GM21737 (cell line): ENCODE measurements at regions not wholly inside any gene's neighbourhood (a gene's known extent, or its start where the extent isn't known, plus 50 kb on each side); places are given as distances from the start of the nearest gene placed in this dataset.
"Not testable (repeated sequence)": the region's sequence is repeated elsewhere in the genome, so short reads cannot be mapped to it uniquely, and the experiment has no call there.

Experiments used
- ATAC-seq: cut with Tn5 transposase; IDR thresholded peaks from one replicate; pipeline ENCODE4 v1.9.1; 2021; ENCODE audit warnings: mild to moderate bottlenecking, moderate library complexity; ENCODE audit not compliant: unreplicated experiment

DNA sequence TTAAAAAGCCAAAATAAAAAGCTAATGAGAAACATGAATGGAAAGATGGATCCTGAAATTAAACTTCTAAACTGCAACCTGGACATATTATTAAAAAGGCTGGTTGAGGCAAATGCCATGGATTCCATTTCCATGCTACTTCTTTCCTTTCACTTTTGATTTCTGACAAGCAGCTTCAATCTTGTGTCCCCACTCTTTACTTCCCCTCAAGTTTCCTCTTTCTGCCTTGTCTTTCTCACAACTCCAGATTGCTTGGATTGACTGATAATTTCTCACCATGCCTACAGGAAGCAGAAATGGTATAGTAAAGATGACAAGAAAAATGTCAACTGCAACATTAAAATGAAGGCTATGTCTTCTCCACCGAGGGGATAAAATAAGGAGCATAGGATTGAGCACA is 1136.7 kb downstream of the TUSC7 start:
- ATAC-seq: no peak

DNA sequence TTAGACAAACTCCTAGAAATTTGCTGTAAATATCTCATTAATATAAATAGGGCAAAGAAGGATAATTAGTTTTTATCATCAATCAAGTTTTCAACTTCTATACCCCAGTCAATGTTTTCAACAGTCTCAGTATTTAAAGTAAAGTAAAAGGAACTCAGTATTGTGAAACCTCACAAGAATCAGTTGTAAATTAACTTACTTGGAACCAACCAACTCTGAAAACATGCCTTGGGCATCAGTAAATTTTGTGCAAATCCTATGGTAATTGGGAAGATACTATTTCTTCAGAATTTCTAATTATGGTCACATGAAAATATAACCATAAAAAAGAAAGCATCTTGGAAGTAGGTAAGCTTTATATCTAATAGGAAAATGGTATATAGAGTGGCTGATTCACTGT is 1139.0 kb downstream of the TUSC7 start:
- no peak for ATAC-seq

GRCh38 chr3:117853923-117854668 is 1144.5 kb downstream of the TUSC7 start:
- ATAC-seq: no peak

- no peak for ATAC-seq
Observed at GRCh38 chr3:117856354-117856753, 1146.8 kb downstream of the TUSC7 start.

GRCh38 chr3:117863146-117863545 is 1153.6 kb downstream of the TUSC7 start:
- ATAC-seq: no peak

DNA sequence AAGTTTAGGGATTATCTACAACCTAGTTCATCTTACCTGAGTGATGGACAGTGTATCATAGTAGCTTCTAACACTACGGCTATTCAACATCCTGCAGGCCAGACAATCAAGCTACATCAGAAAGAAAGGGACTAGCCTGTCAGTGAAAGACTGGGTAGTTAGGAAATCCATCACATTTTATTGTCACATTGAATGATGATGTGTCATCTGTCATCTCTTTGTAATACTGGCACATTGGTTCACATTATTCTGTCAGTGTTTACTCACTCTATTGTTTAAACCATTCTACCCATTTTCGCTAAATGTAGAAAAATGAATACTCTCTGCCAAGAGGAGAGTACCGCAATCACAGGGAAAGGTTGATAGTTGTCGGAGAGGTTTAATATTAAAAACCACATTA is 1155.8 kb downstream of the TUSC7 start:
- ATAC-seq: no peak

DNA sequence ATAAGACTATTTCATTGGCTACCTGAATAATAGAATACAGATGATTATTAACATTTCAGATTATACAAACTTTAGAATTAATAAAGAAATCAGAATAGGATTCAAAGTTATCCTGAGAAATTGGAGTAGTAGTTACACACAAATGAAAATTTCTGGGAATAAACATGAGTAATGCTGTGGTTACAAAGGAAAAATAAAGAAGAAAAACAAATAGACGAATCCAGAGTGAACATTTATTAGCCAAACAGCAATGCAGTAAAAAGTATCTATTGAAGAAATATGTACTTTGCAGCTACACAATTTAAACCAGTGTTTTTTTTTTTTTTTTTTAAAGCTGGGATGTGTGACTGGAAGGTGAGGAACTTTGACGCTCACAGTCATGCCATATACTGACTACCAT is 1159.2 kb downstream of the TUSC7 start:
- ATAC-seq: no peak

DNA sequence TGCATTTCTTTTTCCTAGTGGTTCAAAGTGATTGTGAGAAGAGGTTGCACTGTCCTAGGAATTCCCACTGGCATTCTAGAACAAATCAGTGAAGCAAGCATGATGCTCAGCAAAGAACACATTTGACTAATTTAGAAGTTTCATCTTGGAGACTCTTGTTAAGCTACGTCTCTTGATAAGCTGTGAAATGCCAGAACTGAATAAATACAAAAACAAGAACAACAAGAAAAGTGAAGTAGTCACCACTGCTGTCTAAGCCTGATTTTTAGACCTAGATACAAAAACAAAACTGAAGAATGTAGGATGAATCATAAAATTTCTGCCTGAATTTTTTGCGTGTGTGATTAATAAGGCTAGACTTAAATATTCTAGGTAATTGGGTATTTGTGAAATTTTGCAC is 1162.4 kb downstream of the TUSC7 start:
- no peak for ATAC-seq

DNA sequence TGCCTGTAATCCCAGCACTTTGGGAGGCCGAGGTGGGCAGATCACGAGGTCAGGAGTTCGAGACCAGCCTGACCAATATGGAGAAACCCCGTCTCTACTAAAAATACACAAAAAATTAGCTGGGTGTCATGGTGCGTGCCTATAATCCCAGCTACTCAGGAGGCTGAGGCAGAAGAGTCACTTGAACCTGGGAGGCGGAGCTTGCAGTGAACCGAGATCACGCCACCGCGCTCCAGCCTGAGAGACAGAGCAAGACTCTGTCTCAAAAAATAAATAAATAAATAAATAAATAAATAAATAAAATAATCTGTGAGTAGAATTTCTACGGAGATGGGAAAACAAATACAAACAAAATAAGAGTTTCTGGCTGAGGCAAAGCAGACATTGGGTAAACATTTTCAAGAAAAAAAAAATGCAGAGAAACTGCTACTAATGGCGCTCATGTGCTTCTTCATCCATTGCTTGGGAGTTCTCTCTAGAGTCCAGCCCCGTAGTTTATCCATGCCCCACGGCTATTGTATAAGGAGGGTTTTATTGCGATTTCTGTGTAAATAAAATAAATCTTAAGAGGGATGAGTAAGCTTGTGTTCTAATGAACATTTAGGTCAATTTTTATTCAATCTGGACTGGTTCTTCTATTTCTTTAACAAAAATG is 1161.9 kb downstream of the IGSF11 start:
- not testable (repeated sequence) for ATAC-seq

GRCh38 chr3:117873249-117873600 is 1161.4 kb downstream of the IGSF11 start:
- ATAC-seq: no peak

GRCh38 chr3:117874028-117874690 is 1160.5 kb downstream of the IGSF11 start:
- no peak for ATAC-seq

DNA sequence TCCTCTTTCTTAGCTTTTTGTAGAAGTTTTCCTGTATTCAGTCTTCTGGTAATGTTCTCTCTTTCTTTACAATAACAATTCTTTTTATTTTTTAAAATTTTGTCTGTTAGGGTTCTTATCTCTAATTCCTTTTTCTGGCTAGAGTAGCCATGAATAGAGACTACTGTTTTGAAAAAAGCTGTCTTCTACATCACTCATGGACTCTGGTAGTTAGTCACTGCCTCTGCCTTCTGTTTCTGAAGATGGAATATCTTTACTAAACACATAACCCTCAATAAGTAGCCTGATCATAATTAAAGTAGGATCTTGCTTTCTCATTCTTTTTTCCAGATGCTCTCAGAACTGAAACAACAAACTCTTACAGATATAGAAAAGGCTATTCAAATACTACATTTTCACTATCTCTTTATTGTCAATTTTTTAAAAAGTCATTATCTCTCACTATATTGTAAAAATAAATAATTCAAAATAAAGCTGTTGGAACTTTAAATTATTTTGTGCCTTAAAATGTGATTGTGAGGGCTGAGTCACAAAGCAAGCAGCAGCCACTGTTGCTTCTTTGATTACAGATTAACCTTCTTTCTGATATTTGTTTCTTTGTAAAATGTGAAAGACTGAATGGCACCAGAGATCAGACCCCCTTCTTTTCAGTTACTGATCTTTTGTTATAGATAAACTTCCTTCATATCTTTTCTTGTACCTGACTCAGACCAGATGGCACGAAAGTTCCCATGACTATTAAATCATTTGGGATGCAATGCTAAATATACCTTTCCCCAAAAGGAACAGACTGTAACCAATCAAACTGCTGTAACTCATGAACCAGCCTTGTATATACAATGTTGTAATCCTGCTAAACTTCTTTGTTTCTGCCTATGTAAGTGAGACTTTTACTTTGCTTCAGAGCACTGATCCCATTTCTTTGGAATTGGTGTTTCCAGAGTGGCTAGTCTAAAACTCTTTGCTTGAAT is 1159.5 kb downstream of the IGSF11 start:
- no peak for ATAC-seq

GRCh38 chr3:117875887-117876286 is 1158.8 kb downstream of the IGSF11 start:
- ATAC-seq: no peak

- no peak for ATAC-seq
Observed at GRCh38 chr3:117880638-117881037, 1154.0 kb downstream of the IGSF11 start.

DNA sequence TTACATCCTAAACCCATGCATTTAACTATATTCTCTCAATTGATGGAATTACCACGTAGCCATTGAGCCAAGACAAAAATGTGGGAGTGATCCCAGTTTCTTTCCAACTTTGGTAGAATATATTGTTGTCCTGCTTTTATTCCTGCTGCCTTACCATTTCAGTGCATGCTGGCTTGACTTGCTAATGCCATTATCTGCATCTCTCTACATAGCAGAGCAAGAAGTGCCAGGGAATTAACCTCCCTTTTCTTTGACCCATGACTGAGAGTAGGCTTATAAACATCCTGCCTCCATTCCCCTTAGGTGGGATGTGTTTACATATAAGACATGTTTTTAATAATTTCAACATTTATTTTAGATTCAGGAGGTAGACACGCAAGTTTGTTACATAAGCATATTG is 1153.4 kb downstream of the IGSF11 start:
- no peak for ATAC-seq

DNA sequence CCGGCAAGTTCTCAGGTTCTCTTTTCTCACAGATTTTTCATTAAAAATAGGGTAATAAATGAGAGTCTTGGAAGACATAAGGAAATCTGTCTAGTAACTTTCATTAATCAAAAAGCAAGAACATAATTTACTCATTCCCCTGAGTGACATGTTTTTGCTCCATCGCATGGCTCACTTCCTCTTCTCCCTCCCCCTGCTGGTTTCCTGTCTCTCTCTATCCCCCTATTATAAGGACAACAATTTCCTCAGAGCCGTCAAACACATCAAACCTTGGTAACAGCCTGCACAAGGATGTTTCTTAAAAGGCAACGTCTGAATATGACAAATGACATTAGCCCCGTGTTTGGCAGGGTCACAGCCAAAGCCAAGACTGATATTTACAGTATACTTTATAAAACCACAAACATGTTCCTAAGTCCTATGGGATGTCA is 1149.6 kb downstream of the IGSF11 start:
- no peak for ATAC-seq

- ATAC-seq: no peak
Observed at GRCh38 chr3:117886147-117886546, 1148.5 kb downstream of the IGSF11 start.

DNA sequence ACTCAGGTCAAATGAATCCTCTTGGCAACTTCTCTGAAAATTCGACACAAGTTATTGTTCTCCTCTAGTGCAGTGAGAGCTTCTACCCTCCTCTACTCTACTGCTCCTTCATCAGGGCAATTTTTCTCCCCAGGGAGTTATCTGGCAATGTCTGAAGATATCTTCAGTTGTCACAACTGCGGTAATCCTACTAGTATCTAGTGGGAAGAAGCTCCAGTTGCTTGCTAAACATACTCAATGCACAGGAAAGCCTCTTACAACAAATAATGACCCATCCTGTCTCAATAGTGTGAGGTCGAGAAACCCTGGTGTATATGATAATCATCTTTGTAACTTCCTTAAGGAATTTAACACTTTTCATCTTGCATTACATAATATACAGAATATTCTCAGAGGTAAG is 1147.6 kb downstream of the IGSF11 start:
- ATAC-seq: no peak

- ATAC-seq: no peak
Observed at GRCh38 chr3:117887901-117888300, 1146.7 kb downstream of the IGSF11 start.

- ATAC-seq: no peak
Observed at GRCh38 chr3:117892431-117892841, 1142.2 kb downstream of the IGSF11 start.

DNA sequence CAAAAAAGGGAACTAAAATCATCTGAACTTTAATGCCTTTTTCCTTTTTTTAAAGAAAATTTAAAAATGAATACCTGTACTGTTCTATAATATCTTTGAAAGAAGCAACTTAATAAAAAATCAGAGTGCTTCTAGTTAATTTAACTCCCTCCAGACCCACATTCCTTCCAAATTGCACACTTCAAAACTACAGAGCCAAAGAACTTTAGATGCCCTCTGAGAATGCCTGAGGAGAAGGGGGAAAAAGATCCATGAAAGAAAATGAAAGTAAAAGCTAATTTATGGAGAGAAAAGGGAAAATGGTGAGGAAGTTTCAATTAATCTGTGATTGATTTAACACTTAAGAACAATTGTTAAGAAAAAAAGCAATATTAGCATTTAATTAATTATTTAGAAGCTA is 1141.6 kb downstream of the IGSF11 start:
- no peak for ATAC-seq
